GM12872 (cell line): ENCODE measurements at regions not wholly inside any gene's neighbourhood (a gene's known extent, or its start where the extent isn't known, plus 50 kb on each side); places are given as distances from the start of the nearest gene placed in this dataset.

Experiments
- TF ChIP-seq, protein P1 (sequence below): IDR thresholded peaks from 3 replicates; pipeline ENCODE4 v1.5.1; 2011; ENCODE audit warnings: low read depth, mild to moderate bottlenecking, low read length, moderate library complexity; ENCODE audit not compliant: insufficient read depth

GRCh38 chr10:109047856-109048255 is 875.5 kb downstream of the XPNPEP1 start:
- TF ChIP-seq, protein P1, sequence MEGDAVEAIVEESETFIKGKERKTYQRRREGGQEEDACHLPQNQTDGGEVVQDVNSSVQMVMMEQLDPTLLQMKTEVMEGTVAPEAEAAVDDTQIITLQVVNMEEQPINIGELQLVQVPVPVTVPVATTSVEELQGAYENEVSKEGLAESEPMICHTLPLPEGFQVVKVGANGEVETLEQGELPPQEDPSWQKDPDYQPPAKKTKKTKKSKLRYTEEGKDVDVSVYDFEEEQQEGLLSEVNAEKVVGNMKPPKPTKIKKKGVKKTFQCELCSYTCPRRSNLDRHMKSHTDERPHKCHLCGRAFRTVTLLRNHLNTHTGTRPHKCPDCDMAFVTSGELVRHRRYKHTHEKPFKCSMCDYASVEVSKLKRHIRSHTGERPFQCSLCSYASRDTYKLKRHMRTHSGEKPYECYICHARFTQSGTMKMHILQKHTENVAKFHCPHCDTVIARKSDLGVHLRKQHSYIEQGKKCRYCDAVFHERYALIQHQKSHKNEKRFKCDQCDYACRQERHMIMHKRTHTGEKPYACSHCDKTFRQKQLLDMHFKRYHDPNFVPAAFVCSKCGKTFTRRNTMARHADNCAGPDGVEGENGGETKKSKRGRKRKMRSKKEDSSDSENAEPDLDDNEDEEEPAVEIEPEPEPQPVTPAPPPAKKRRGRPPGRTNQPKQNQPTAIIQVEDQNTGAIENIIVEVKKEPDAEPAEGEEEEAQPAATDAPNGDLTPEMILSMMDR, result no peak

GRCh38 chr10:109040622-109041021 is 882.7 kb downstream of the XPNPEP1 start:
- TF ChIP-seq, protein P1, result no peak

DNA sequence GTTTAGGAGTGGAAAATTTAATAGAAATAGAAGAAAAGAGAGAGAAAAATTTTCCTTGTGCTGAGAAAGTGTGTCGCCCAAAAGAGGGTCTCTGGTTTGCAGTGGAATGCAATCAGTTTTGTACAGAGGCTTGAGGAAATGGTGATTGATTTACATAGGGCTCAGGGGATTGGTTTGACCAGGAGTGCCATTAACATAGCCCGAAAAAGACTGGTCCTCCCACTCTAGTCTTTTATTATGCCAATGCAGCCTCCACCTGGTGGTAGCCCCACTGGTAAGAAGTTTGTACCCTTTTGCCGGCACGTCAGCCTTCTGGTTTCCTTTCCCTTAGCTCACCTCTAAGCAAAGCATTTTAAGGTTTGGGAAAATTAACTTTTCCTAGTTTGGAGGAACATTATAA is 885.3 kb downstream of the XPNPEP1 start:
- TF ChIP-seq, protein P1, result no peak

GRCh38 chr10:109030581-109031210 is 892.6 kb downstream of the XPNPEP1 start:
- TF ChIP-seq, protein P1, result no peak

DNA sequence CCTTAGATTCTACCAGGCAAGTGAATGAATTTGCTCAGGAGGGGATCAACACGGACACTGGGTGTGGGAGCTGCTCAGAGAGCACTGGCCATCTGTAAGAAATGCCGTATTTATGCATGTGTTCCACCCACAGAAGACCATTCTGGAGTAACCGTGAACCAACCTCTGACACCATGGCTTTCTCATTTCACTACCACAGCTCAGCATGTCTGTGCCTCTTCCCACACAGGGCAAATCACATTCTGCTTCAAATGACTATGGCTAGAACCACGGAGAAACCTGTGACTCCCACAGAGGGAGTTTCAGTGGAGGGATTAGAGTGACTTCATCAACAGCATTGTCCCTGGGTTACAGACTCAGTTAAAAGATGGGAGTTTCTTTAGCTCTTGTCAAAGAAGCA is 893.4 kb downstream of the XPNPEP1 start:
- TF ChIP-seq, protein P1, result no peak

- TF ChIP-seq, protein P1, result no peak
Observed at GRCh38 chr10:109027534-109028185, 895.7 kb downstream of the XPNPEP1 start.

DNA sequence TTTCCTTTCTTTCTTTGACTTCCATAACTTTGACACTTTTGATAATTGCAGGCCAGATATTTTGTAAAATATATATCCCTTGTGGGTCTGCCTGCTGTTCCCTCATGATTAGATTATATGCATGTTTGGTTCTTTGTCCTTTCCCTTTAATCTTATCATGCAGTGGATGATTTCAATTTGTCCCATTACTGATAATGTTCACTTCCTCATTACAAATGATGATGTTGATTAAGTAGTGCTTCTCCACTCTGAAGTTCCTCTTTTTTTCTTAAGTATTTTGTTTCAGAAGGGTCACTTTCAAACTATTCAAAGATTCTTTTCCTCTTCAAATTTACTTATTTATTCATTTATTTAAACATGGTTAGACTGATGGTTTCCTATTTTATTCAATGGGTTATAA is 898.1 kb downstream of the XPNPEP1 start:
- TF ChIP-seq, protein P1, result no peak
